Neutrophil (primary cell): ENCODE measurements at regions not wholly inside any gene's neighbourhood (a gene's known extent, or its start where the extent isn't known, plus 50 kb on each side); places are given as distances from the start of the nearest gene placed in this dataset.
"Not testable (repeated sequence)": the region's sequence is repeated elsewhere in the genome, so short reads cannot be mapped to it uniquely, and the experiment has no call there.

Source experiments
- H3K27ac ChIP-seq: fragments of 200-600 bp; sonication (generic); 2 replicates; pipeline ENCODE4 v1.5.1; 2016; ENCODE audit warnings: mild to moderate bottlenecking, moderate library complexity
- H3K27me3 ChIP-seq: fragments of 200-600 bp; sonication (generic); 2 replicates; pipeline ENCODE4 v1.6.0; 2016; ENCODE audit warnings: mild to moderate bottlenecking
- H3K36me3 ChIP-seq: fragments of 200-600 bp; sonication (generic); 2 replicates; pipeline ENCODE4 v1.5.1; 2017
- H3K4me1 ChIP-seq, 2 experiments: fragments of 200-600 bp in 1 of 2; sonication (generic) in 1 of 2; 1 replicate in 1 of 2; 2 replicates in 1 of 2; pipeline versions ENCODE4 v1.5.1 to v1.6.1; 2013 to 2016; ENCODE audit warnings: low read depth in 1 of 2, low read length in 1 of 2, mild to moderate bottlenecking in 1 of 2, moderate library complexity in 1 of 2; ENCODE audit not compliant: control insufficient read depth in 1 of 2, insufficient read depth in 1 of 2
- H3K4me3 ChIP-seq, 2 experiments: fragments of 200-600 bp in 1 of 2; sonication (generic) in 1 of 2; 1 replicate in 1 of 2; 2 replicates in 1 of 2; pipeline ENCODE4 v1.5.1; 2013 to 2016; ENCODE audit warnings: low read depth in 1 of 2, low read length in 1 of 2, mild to moderate bottlenecking in 1 of 2, moderate library complexity in 1 of 2
- H3K9me3 ChIP-seq: fragments of 200-600 bp; sonication (generic); 2 replicates; pipeline ENCODE4 v1.5.1; 2016
- CTCF ChIP-seq: fragments of 200-600 bp; sonication (generic); IDR thresholded peaks from 2 replicates; pipeline ENCODE4 v1.5.1; 2016; ENCODE audit warnings: antibody characterized with exemption

- Histone ChIP-seq H3K36me3 (no peaks in the 10 kb centered on the region), H3K27ac (no peak overlapping the region), H3K27me3 (no peaks in the 10 kb centered on the region), H3K9me3 (no peaks in the 10 kb centered on the region), H3K4me3 (no peak overlapping the region), H3K4me1 (no peaks in the 10 kb centered on the region)
- TF ChIP-seq CTCF: no peak
Measured at GRCh38 chrX:8003147-8003883, 76.1 kb upstream of the PNPLA4 start.

GRCh38 chrX:7996851-7997250, 69.6 kb upstream of the PNPLA4 start:
- no peaks in the 10 kb centered on the region for H3K9me3 ChIP-seq
- no peak for TF ChIP-seq CTCF
- H3K4me3 ChIP-seq: no peak overlapping the region
- no peaks in the 10 kb centered on the region for H3K27me3 ChIP-seq
- H3K27ac ChIP-seq: no peak overlapping the region
- H3K36me3 ChIP-seq: no peaks in the 10 kb centered on the region
- no peaks in the 10 kb centered on the region for H3K4me1 ChIP-seq

GRCh38 chrX:7996414-7996813, 69.2 kb upstream of the PNPLA4 start:
- Histone ChIP-seq H3K27ac (no peak overlapping the region), H3K4me1 (no peaks in the 10 kb centered on the region), H3K9me3 (no peaks in the 10 kb centered on the region), H3K4me3 (no peak overlapping the region), H3K36me3 (no peaks in the 10 kb centered on the region), H3K27me3 (no peaks in the 10 kb centered on the region)
- TF ChIP-seq CTCF: peak; percentile 19

GRCh38 chrX:7993873-7994272, 66.7 kb upstream of the PNPLA4 start:
- Histone ChIP-seq H3K27me3 (no peaks in the 10 kb centered on the region), H3K36me3 (no peaks in the 10 kb centered on the region), H3K4me1 (no peaks in the 10 kb centered on the region), H3K4me3 (no peak overlapping the region), H3K27ac (no peak overlapping the region), H3K9me3 (no peaks in the 10 kb centered on the region)
- no peak for TF ChIP-seq CTCF

GRCh38 chrX:7988013-7988759, 61.0 kb upstream of the PNPLA4 start:
- not testable (repeated sequence) for H3K4me1 ChIP-seq, H3K36me3 ChIP-seq, H3K27me3 ChIP-seq

More at GRCh38 chrX:7988013-7988759, 61.0 kb upstream of the PNPLA4 start:
- not testable (repeated sequence) for H3K9me3 ChIP-seq, H3K4me3 ChIP-seq
- peak overlapping the region; percentile 72 for H3K27ac ChIP-seq
